ENCODE measurements at regions not wholly inside any gene's neighbourhood (a gene's known extent, or its start where the extent isn't known, plus 50 kb on each side); places are given as distances from the start of the nearest gene placed in this dataset.

GRCh38 chr4:175932116-175932515 lies 120.1 kb upstream of the GPM6A start:
- intact Hi-C loops (cut with micrococcal nuclease): no loop called here

More at GRCh38 chr4:175932116-175932515, 120.1 kb upstream of the GPM6A start:
- Histone ChIP-seq H3K27ac (ENCODE audit: insufficient read depth, low read depth, low read length) (no peak overlapping the region), H3K9me3 (replicated peaks; ENCODE audit: control insufficient read depth, insufficient read depth, low read length) (no peaks in the 10 kb centered on the region), H3K9me1 (replicated peaks; ENCODE audit: control insufficient read depth, extremely low read depth, insufficient read depth, low read length) (no peaks in the 10 kb centered on the region), H4K20me1 (replicated peaks; ENCODE audit: control insufficient read depth, extremely low read depth, insufficient read depth, low read length) (no peaks in the 10 kb centered on the region), H3K79me2 (ENCODE audit: control insufficient read depth, insufficient read depth, low read length) (no peaks in the 10 kb centered on the region), H3K4me3 (replicated peaks in 1 of 3; ENCODE audit: insufficient read depth in 1 of 3, low read depth in 1 of 3, low read length in 3 of 3) (no peak overlapping the region), H3K4me2 (ENCODE audit: insufficient read depth, low read length) (no peak overlapping the region), H3K9ac (replicated peaks; ENCODE audit: extremely low read depth, insufficient read depth, low read length) (no peak overlapping the region), H3K4me1 (ENCODE audit: control insufficient read depth, extremely low read depth, insufficient read depth, low read length) (no peaks in the 10 kb centered on the region), H2AFZ (ENCODE audit: low read depth, low read length) (no peak overlapping the region), H3K27me3 (ENCODE audit: control insufficient read depth in 2 of 2, insufficient read depth in 2 of 2, low read length in 2 of 2) (no peaks in the 10 kb centered on the region), H3K36me3 (ENCODE audit: control insufficient read depth in 2 of 2, extremely low read depth in 1 of 2, insufficient read depth in 2 of 2, low read length in 2 of 2) (no peaks in the 10 kb centered on the region)
- POLR2A ChIA-PET: no interaction called here
- CTCF ChIA-PET: no interaction called here
- BruUV-seq (replicated peaks): no TSS peak
- TF ChIP-seq CTCF (IDR thresholded peaks at IDR 0.05; ENCODE audit: extremely low read depth in 1 of 2, insufficient read depth in 1 of 2, low read depth in 1 of 2, low read length in 2 of 2) (no peak), MAX (IDR thresholded peaks at IDR 0.05; ENCODE audit: insufficient read depth, insufficient read length) (no peak), JUN (IDR thresholded peaks at IDR 0.05; ENCODE audit: borderline replicate concordance, insufficient read depth, insufficient read length, low read depth) (no peak), FOS (IDR thresholded peaks at IDR 0.05; ENCODE audit: borderline replicate concordance, insufficient read depth, low read length) (no peak), MYC (IDR thresholded peaks at IDR 0.05; ENCODE audit: low read depth, low read length) (no peak), GATA2 (IDR thresholded peaks at IDR 0.05; ENCODE audit: insufficient read depth, insufficient read length, low read depth, low read length) (no peak), POLR2A (IDR thresholded peaks at IDR 0.05; ENCODE audit: low read depth, low read length) (no peak), EZH2 (IDR thresholded peaks at IDR 0.05; ENCODE audit: borderline replicate concordance, low read depth, low read length, severe bottlenecking) (no peak), POLR2AphosphoS5 (IDR thresholded peaks at IDR 0.05; ENCODE audit: insufficient read depth, low read depth, low read length) (no peak)
- dilution Hi-C loops (cut with MboI; ENCODE audit: extremely low pct_ligation_motif_present, low sequenced_read_pairs): no loop called here
- FAIRE-seq (no peak), DNase-seq (ENCODE audit: low read depth, low spot score) (no peak)
